Neural progenitor cell (in vitro differentiated cells): ENCODE measurements at regions not wholly inside any gene's neighbourhood (a gene's known extent, or its start where the extent isn't known, plus 50 kb on each side); places are given as distances from the start of the nearest gene placed in this dataset.

ENCODE experiments used
- EZH2 ChIP-seq: fragments of 200-600 bp; sonication (generic); IDR thresholded peaks from 2 replicates; pipeline ENCODE4 v1.6.1; 2017; ENCODE audit warnings: antibody characterized with exemption, mild to moderate bottlenecking, moderate library complexity
- TF ChIP-seq, protein P1 (sequence below): fragments of 200-600 bp; sonication (generic); IDR thresholded peaks from 2 replicates; pipeline ENCODE4 v1.5.1; 2017; ENCODE audit warnings: antibody characterized with exemption, mild to moderate bottlenecking

DNA sequence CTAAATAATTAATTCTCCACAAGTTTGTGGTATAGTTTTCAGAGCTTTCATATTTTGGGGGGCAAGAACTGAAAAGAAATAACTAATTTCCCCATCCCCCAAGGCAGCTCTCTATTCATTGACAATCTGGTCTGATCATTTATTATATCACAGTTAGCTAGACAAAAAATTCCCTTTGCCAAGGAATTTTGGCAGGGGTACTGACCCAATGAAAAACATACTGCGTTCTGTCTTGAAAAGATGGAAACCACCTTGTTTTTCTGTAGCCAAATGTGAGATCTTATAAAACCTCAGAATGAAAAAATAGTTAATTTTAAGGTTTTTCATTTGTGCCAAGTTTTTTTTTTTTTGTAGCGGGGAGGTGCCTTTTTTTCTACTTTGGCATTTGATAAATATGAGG, 1008.9 kb downstream of the EFNA5 start:
- TF ChIP-seq, protein P1, sequence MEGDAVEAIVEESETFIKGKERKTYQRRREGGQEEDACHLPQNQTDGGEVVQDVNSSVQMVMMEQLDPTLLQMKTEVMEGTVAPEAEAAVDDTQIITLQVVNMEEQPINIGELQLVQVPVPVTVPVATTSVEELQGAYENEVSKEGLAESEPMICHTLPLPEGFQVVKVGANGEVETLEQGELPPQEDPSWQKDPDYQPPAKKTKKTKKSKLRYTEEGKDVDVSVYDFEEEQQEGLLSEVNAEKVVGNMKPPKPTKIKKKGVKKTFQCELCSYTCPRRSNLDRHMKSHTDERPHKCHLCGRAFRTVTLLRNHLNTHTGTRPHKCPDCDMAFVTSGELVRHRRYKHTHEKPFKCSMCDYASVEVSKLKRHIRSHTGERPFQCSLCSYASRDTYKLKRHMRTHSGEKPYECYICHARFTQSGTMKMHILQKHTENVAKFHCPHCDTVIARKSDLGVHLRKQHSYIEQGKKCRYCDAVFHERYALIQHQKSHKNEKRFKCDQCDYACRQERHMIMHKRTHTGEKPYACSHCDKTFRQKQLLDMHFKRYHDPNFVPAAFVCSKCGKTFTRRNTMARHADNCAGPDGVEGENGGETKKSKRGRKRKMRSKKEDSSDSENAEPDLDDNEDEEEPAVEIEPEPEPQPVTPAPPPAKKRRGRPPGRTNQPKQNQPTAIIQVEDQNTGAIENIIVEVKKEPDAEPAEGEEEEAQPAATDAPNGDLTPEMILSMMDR: no peak
- TF ChIP-seq EZH2: no peak
